Fibroblast of gingiva (primary cell): ENCODE measurements at regions not wholly inside any gene's neighbourhood (a gene's known extent, or its start where the extent isn't known, plus 50 kb on each side); places are given as distances from the start of the nearest gene placed in this dataset.
"Not testable (repeated sequence)": the region's sequence is repeated elsewhere in the genome, so short reads cannot be mapped to it uniquely, and the experiment has no call there.

ENCODE experiments used
- DNase-seq: peaks from one replicate; pipeline ENCODE4 v3.0.0-alpha.2; 2011; ENCODE audit warnings: low read depth

- no peak for DNase-seq
Measured at GRCh38 chr2:175829741-175830140, 172.3 kb downstream of the LNPK start.

GRCh38 chr2:175827856-175828255 lies 174.2 kb downstream of the LNPK start:
- no peak for DNase-seq

- DNase-seq: no peak
Measured at GRCh38 chr2:175824243-175824642, 177.8 kb downstream of the LNPK start.

DNA sequence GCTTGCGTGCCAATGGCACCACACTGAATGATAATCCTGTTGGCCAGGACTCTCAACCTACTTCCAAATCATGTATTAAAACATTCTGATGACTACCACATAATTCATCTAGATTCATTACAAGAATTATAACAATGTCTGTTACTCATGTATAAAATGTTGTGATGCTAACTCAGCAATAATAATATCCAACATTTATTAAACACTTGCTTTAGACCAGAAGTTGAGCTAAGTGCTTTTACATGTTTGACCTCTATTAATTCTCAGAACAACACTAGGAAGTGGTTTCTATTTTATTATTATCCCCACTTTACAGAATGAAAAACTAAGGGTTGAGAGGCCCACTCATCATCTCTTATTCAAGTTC lies 178.4 kb downstream of the LNPK start:
- DNase-seq: peak; percentile 7

DNA sequence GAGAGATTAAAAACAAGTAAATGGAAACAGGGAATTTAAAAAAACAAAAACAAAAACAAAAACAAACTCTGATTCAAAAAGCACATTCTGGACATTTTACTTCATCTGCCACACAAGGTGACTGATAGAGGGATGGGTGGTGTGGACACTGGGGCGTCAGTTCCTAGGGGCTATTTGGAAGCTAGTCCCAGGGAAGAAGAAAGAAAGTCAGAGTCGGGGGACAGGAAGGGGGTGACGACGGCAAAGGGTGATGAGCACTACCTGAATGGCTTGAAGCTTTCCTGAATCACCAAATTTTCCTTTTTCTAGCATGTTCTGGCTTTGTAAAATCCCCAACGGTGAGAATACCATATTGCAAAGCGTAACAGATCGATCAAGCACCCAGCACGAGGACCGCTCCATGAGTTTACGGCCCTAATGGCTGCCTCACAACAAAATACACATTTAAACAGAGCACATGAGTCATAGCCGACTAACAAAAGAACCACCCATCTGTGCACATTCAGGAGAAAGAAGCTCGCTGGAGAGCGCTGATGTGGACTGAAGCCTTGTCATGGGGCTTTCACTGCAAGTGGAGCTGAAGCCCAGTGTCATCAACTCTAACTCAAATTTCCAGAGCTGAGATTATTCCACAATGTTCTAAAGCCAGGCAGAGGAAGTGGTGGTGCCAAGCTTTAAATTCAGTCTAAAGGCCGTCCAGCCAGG lies 178.9 kb downstream of the LNPK start:
- no peak for DNase-seq

DNA sequence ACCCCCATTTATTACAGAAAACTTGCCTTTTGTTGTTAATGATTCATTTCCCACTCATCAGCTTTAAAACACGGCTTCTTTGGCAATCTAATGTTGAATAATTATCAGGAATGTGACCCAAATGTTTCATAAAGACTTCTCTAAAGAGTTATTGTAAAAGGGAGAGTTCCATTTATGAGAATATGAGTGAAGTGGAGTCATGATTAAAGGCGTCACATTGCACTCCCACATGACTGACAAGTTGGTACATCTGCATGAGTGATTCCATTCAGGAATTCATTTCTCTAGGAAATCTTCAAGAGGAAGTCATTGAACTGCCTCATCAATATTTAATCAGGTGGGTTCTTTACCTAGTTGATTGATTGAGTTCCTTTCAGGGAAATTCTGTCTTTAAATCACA lies 184.8 kb downstream of the LNPK start:
- DNase-seq: no peak

DNA sequence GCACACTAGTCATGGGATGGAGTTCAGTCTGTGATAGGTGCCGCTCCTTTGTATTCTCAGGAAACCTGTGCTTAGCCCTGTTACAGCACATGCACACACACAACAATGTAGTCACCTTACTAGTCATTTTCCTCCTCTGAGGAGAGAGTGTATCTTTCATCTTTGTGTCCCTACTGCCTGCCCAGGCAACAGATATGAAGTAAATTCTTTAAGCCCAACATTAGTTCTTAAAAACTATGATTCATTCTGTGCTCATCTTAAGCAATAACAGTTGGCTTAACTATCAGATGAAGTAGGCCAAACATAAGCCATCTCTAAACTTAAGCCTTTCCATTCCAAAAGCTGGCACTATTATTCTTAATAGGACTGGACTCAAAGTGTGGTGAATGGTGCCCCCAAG lies 186.5 kb downstream of the LNPK start:
- peak; percentile 34 for DNase-seq

GRCh38 chr2:175811971-175812370 lies 190.1 kb downstream of the LNPK start:
- no peak for DNase-seq

GRCh38 chr2:175808858-175809257 lies 193.2 kb downstream of the LNPK start:
- no peak for DNase-seq

GRCh38 chr2:175808078-175808477 lies 194.0 kb downstream of the LNPK start:
- no peak for DNase-seq

DNA sequence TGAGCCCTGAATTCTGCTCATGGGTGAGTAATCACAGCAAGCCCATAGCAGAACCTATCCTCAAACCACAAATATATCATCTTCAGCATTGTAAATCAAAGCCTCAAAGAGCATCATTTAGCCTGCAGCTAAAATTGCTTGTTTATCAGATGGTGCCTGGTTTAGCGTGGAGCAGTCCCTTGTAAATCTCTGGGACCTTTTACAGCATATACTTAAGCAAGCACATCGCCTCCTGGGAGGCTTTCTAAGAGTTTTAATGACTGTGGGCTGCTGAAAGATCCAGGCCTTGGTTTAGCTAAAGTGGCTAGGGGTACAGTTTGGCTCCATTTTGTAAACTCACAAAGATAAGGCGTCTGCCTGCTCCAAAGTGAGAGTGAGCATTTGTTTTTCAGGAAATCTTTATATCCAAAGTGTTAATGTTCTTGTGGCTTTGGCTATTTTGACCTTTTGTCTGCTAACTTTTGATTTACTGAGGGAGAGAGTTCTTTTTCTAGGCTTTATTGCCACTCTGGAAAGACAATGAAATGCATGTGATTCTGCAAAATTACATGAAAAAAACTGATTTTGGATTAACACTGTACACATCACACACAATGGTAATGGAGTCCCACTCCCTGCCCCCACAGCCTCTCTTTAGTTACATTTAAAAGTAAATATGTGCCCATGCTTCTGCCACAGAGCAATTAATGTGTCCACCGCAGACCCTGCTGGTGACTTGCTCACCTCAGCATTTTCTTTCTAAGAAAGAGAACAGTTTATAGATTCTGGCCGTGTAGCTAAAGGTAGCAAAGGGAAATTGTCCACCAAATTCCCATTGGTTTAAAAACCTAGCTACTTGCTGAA lies 194.8 kb downstream of the LNPK start:
- no peak for DNase-seq

DNA sequence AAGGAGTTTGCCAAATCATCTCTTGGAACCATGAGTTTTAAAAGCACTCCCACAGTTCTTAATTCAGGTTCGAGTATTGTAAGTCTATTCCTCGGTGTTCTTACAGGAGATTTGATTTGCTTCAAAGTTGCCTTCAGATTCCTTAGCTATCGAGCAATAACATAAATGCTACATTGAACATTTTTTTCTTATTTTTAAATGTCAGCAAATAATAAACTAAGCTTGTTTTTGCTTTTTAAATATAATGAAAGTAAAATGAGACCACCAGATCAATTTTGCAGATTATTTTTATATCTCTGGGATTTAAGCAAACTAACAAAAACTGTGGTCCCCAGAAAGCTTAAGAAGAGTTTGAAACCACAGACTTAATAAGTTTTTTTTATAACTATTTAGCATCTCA lies 195.5 kb downstream of the LNPK start:
- DNase-seq: no peak

GRCh38 chr2:175806125-175806490 lies 196.0 kb downstream of the LNPK start:
- DNase-seq: no peak

- DNase-seq: no peak
Measured at GRCh38 chr2:175805442-175806124, 196.5 kb downstream of the LNPK start.

DNA sequence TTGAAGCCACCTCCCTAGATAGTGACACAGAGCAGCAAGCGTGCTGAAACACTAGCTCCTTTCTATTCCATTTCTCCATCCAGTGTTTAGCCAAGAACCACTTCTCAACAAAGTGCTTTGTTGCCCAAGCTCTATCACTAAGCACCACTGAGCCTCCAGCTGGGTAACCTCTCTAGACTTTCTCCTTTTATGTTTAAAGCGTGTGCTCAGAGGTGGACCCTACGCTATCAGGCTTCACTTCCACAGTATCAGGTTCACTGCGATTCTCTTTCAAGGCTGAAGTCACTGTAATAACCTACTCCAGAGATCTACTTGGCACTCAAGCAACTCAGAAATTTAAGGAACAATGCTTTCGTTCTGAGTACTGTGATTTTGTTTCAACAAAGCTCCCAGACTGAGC lies 197.9 kb downstream of the LNPK start:
- no peak for DNase-seq

DNA sequence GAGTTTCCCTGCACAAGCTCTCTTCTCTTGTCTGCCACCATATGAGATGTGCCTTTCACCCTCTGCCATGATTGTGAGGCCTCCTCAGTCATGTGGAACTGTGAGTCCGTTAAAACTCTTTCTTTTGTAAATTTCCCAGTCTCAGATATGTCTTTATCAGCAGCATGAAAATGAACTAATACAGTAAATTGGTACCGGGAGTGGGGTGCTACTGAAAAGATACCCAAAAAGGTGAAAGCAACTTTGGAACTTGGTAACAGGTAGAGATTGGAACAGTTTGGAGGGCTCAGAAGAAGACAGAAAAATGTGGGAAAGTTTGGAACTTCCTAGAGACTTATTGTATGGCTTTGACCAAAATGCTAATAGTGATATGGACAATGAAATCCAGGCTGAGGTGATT lies 205.6 kb downstream of the LNPK start:
- DNase-seq: not testable (repeated sequence)

DNA sequence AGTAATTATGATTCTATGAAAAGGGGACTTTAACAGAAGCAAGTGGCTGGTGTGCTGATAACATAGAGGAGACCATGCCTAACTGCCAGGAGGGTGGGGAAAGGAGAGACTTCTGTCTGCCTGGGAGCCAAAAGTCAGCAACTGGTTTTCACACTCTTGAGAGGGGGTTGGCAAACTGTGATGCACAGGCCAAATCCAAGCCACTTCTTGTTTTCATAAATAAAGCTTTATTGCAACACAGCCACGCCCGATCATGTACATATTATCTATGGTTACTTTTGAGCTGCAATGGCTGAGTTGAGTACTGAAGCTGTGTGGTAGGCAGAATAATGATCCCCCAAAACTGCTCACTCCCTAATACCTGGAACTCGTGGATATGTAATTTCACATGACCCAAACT lies 208.4 kb downstream of the LNPK start:
- DNase-seq: no peak

- no peak for DNase-seq
Measured at GRCh38 chr2:175792881-175793280, 209.2 kb downstream of the LNPK start.

DNA sequence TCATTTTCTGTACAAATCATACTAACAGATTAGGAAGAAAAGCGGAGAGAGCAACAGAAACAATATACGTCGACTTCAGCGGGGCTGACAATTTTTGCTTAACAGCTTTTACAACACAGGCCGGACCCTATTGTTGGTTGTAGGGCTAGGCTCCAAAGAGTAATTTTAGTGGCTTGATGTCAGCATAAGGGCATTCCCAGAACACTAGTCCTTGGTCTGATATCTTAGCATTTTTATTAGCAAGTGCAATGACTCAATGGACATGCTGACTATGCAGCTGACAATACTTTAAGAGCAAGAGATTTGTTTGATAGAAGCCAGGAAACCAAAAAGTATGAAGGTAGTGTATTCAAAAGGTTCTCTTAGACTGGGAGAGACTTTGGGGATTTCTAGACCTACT lies 209.9 kb downstream of the LNPK start:
- DNase-seq: no peak

DNA sequence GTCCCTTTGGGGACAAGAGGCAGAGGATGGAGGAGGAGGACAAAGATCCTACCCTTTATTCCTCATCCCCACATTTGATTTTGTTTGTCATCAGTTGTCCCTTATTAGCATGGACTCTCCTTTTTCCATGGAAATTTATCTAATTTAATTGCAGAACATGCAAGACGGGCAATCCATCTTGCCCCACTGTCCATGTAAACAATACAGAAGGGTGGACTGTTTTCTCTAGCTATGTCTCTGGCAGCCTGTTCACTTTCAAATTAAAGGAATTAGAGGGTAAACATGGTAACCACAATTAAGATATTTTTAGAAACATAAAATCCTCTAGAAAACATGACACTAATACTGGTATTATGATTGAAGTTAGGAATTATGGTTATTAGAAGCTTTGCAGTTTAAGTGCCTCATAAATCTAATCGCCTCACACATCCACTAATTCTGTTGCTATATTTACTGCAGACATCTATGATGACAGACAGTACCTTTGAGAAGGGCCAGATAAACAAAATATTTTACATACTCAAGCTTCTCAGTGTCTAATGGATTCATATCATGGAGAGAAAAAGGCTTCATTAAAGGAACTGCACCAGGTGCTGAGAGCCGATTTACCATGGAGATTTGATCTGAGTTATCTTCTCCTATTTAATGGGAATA lies 215.5 kb downstream of the LNPK start:
- DNase-seq: no peak

DNA sequence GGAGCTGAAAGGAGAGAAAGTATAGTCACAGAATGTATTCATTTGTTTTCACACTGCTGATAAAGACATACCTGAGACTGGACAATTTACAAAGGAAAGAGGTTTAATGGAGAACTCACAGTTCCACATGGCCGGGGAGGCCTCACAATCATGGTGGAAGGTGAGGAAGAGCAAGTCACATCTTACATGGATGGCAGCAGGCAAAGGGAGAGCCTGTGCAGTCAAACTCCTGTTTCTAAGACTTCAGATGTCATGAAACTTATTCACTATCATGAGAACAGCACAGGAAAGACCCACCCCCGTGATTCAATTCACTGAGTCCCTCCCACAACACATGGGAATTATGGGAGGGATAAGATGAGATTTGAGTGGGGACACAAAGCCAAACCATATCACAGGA lies 224.7 kb downstream of the LNPK start:
- DNase-seq: not testable (repeated sequence)

DNA sequence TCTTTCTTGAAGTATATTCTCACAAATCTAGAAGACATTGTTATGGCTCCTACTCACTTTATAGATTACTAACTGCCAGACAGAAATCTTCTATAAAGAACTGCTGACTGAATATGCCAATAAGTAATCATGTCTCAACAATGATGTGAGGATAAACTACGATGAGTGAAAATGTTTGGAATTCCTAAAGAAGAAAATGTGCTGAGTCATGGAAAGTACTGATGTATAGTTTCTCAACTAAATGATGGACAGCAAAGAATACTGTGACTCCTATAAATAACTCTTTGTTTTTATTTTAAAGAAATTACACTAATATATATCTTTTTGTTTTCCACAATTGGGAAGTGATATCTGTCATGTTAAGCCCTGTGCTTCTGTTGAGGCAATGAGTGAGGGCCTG lies 232.9 kb downstream of the LNPK start:
- no peak for DNase-seq

DNA sequence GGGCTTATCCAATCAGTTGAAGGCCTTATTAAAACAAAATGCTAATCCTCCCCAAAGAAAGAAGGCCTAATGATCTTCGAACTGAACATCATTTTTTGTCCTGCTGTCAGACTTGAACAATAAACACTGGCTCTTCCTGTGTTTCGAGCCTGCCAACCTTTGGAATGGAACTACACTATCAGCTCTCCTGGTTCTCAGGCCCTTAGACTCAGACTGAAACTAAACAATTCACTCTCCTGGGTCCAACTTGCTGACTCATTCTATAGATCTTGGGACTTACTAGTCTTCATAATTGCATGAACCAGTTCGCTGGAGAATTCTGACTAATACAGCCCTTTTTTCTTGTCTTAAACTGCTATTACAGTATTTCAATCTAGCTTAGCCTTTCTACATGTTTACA lies 235.2 kb downstream of the LNPK start:
- DNase-seq: no peak
